Renal cortical epithelial cell (primary cell): ENCODE measurements at regions not wholly inside any gene's neighbourhood (a gene's known extent, or its start where the extent isn't known, plus 50 kb on each side); places are given as distances from the start of the nearest gene placed in this dataset.
"Not testable (repeated sequence)": the region's sequence is repeated elsewhere in the genome, so short reads cannot be mapped to it uniquely, and the experiment has no call there.

ENCODE experiments used
- DNase-seq: peaks from one replicate; pipeline ENCODE4 v3.0.0-alpha.2; 2011; ENCODE audit warnings: low read depth

- no peak for DNase-seq
These were observed 612.8 kb downstream of the MCTP2 start for GRCh38 chr15:94844198-94844537.

GRCh38 chr15:94844538-94845389, 613.4 kb downstream of the MCTP2 start:
- DNase-seq, result peak; percentile 30

GRCh38 chr15:94845390-94845716, 614.0 kb downstream of the MCTP2 start:
- no peak for DNase-seq

- no peak for DNase-seq
These were observed 616.0 kb downstream of the MCTP2 start for GRCh38 chr15:94847325-94847724.

- no peak for DNase-seq
These were observed 616.7 kb downstream of the MCTP2 start for GRCh38 chr15:94848054-94848453.

- no peak for DNase-seq
These were observed 623.7 kb downstream of the MCTP2 start for GRCh38 chr15:94855018-94855408.

GRCh38 chr15:94855409-94856266, 624.3 kb downstream of the MCTP2 start:
- DNase-seq, result no peak

GRCh38 chr15:94856267-94856854, 625.0 kb downstream of the MCTP2 start:
- no peak for DNase-seq

GRCh38 chr15:94857466-94857865, 626.1 kb downstream of the MCTP2 start:
- DNase-seq, result no peak

- DNase-seq, result no peak
These were observed 626.6 kb downstream of the MCTP2 start for GRCh38 chr15:94858011-94858410.

- DNase-seq, result no peak
These were observed 627.1 kb downstream of the MCTP2 start for GRCh38 chr15:94858449-94858848.

- no peak for DNase-seq
These were observed 627.6 kb downstream of the MCTP2 start for GRCh38 chr15:94858920-94859319.

GRCh38 chr15:94864600-94864999, 633.2 kb downstream of the MCTP2 start:
- no peak for DNase-seq

- not testable (repeated sequence) for DNase-seq
These were observed 636.9 kb downstream of the MCTP2 start for GRCh38 chr15:94868265-94868664.

- no peak for DNase-seq
These were observed 644.2 kb downstream of the MCTP2 start for GRCh38 chr15:94875550-94875949.

- DNase-seq, result no peak
These were observed 646.5 kb downstream of the MCTP2 start for GRCh38 chr15:94877833-94878232.

GRCh38 chr15:94882071-94882712, 650.8 kb downstream of the MCTP2 start:
- DNase-seq, result no peak

GRCh38 chr15:94887391-94887790, 656.0 kb downstream of the MCTP2 start:
- no peak for DNase-seq

GRCh38 chr15:94889153-94889552, 657.8 kb downstream of the MCTP2 start:
- no peak for DNase-seq

GRCh38 chr15:94893091-94893490, 661.7 kb downstream of the MCTP2 start:
- DNase-seq, result no peak

GRCh38 chr15:94894056-94894455, 662.7 kb downstream of the MCTP2 start:
- DNase-seq, result no peak

- no peak for DNase-seq
These were observed 678.1 kb downstream of the MCTP2 start for GRCh38 chr15:94909510-94909909.
